HEK293 (cell line): ENCODE measurements at regions not wholly inside any gene's neighbourhood (a gene's known extent, or its start where the extent isn't known, plus 50 kb on each side); places are given as distances from the start of the nearest gene placed in this dataset.

Source experiments
- KLF10 ChIP-seq: fragments of 450-650 bp; IDR thresholded peaks from 2 replicates; pipeline ENCODE4 v1.5.1; 2018; ENCODE audit warnings: missing biosample characterization, mild to moderate bottlenecking, missing genetic modification characterization
- MEIS1 ChIP-seq: sonication (generic); formaldehyde crosslinking; IDR thresholded peaks from 2 replicates; pipeline ENCODE4 v1.8.1; 2022; ENCODE audit warnings: missing genetic modification reagents, mild to moderate bottlenecking, borderline replicate concordance
- SP2 ChIP-seq: fragments of 450-650 bp; formaldehyde crosslinking; IDR thresholded peaks from 2 replicates; pipeline ENCODE4 v1.5.1; 2016; ENCODE audit warnings: missing biosample characterization, missing genetic modification characterization
- TRIM28 ChIP-seq: IDR thresholded peaks from 2 replicates; pipeline ENCODE4 v1.6.1; 2011; ENCODE audit warnings: low read length, control low read depth, borderline replicate concordance
- ZNF114 ChIP-seq: fragments of 450-650 bp; formaldehyde crosslinking; IDR thresholded peaks from 2 replicates; pipeline ENCODE4 v1.5.0; 2017; ENCODE audit warnings: missing biosample characterization, missing genetic modification characterization
- ZNF2 ChIP-seq: fragments of 450-650 bp; formaldehyde crosslinking; IDR thresholded peaks from 2 replicates; pipeline ENCODE4 v1.5.1; 2016; ENCODE audit warnings: missing biosample characterization, missing genetic modification characterization
- ZNF202 ChIP-seq: fragments of 450-650 bp; formaldehyde crosslinking; IDR thresholded peaks from 2 replicates; pipeline ENCODE4 v1.5.1; 2016; ENCODE audit warnings: missing biosample characterization, missing genetic modification characterization, borderline replicate concordance
- ZXDB ChIP-seq: fragments of 450-650 bp; formaldehyde crosslinking; IDR thresholded peaks from 2 replicates; pipeline ENCODE4 v1.5.1; 2016; ENCODE audit warnings: missing biosample characterization, missing genetic modification characterization
- TF ChIP-seq, protein P1 (sequence below): fragments of 450-650 bp; formaldehyde crosslinking; IDR thresholded peaks from 2 replicates; pipeline ENCODE4 v1.5.1; 2016; ENCODE audit warnings: missing biosample characterization, missing genetic modification characterization
- TF ChIP-seq, protein P2 (sequence below): fragments of 450-650 bp; formaldehyde crosslinking; IDR thresholded peaks from 2 replicates; pipeline ENCODE4 v1.5.1; 2016; ENCODE audit warnings: missing biosample characterization, missing genetic modification characterization
- TF ChIP-seq, protein P3 (sequence below): fragments of 450-650 bp; formaldehyde crosslinking; optimal IDR thresholded peaks from 2 replicates; pipeline ENCODE3; 2016; ENCODE audit warnings: missing biosample characterization, mild to moderate bottlenecking, missing genetic modification characterization
- TF ChIP-seq, protein P4 (sequence below): fragments of 450-650 bp; IDR thresholded peaks from 2 replicates; pipeline ENCODE4 v1.5.1; 2018; ENCODE audit warnings: missing biosample characterization, mild to moderate bottlenecking, missing genetic modification characterization
- TF ChIP-seq, protein P5 (sequence below): fragments of 450-650 bp; formaldehyde crosslinking; IDR thresholded peaks from 2 replicates; pipeline ENCODE4 v1.5.1; 2016; ENCODE audit warnings: missing biosample characterization, missing genetic modification characterization
- TF ChIP-seq, protein P6 (sequence below): fragments of 450-650 bp; formaldehyde crosslinking; IDR thresholded peaks from 2 replicates; pipeline ENCODE4 v1.5.1; 2017; ENCODE audit warnings: missing biosample characterization, missing genetic modification characterization

DNA sequence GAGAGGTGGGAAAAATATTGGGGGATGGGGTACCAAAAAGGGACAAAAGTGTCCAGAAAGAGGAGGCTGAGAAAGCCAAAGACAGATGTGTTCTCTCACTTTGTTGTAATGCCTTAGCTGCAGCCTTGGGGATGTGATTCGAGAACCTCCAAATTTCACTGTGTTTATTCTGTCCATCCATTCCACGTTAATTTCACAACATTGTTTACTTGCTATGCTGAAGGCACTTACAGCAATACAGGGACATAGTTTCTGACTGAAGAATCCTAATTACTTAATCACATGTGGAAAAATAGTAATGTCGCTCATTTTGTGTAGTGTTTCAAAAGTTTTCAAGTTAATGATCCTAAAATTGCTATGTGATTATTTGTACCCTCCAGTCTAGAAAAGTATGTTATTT lies 146.2 kb upstream of the SLC38A2 start:
- TF ChIP-seq, protein P1, sequence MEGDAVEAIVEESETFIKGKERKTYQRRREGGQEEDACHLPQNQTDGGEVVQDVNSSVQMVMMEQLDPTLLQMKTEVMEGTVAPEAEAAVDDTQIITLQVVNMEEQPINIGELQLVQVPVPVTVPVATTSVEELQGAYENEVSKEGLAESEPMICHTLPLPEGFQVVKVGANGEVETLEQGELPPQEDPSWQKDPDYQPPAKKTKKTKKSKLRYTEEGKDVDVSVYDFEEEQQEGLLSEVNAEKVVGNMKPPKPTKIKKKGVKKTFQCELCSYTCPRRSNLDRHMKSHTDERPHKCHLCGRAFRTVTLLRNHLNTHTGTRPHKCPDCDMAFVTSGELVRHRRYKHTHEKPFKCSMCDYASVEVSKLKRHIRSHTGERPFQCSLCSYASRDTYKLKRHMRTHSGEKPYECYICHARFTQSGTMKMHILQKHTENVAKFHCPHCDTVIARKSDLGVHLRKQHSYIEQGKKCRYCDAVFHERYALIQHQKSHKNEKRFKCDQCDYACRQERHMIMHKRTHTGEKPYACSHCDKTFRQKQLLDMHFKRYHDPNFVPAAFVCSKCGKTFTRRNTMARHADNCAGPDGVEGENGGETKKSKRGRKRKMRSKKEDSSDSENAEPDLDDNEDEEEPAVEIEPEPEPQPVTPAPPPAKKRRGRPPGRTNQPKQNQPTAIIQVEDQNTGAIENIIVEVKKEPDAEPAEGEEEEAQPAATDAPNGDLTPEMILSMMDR (tag by site-specific recombination), result no peak
- TF ChIP-seq KLF10 (tag by site-specific recombination) (no peak), ZNF114 (tag by site-specific recombination) (no peak), SP2 (tag by site-specific recombination) (no peak), TRIM28 (no peak), ZNF2 (tag by site-specific recombination) (no peak), ZXDB (tag by site-specific recombination) (no peak), MEIS1 (CRISPR knock-in tag) (no peak), ZNF202 (tag by site-specific recombination) (no peak)
- TF ChIP-seq, protein P2, sequence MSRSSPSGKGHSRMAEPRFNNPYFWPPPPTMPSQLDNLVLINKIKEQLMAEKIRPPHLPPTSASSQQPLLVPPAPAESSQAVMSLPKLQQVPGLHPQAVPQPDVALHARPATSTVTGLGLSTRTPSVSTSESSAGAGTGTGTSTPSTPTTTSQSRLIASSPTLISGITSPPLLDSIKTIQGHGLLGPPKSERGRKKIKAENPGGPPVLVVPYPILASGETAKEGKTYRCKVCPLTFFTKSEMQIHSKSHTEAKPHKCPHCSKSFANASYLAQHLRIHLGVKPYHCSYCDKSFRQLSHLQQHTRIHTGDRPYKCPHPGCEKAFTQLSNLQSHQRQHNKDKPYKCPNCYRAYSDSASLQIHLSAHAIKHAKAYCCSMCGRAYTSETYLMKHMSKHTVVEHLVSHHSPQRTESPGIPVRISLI (tag by site-specific recombination), result no peak
- TF ChIP-seq, protein P3, sequence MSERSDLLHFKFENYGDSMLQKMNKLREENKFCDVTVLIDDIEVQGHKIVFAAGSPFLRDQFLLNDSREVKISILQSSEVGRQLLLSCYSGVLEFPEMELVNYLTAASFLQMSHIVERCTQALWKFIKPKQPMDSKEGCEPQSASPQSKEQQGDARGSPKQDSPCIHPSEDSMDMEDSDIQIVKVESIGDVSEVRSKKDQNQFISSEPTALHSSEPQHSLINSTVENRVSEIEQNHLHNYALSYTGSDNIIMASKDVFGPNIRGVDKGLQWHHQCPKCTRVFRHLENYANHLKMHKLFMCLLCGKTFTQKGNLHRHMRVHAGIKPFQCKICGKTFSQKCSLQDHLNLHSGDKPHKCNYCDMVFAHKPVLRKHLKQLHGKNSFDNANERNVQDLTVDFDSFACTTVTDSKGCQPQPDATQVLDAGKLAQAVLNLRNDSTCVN (tag by site-specific recombination), result no peak
- TF ChIP-seq, protein P4, sequence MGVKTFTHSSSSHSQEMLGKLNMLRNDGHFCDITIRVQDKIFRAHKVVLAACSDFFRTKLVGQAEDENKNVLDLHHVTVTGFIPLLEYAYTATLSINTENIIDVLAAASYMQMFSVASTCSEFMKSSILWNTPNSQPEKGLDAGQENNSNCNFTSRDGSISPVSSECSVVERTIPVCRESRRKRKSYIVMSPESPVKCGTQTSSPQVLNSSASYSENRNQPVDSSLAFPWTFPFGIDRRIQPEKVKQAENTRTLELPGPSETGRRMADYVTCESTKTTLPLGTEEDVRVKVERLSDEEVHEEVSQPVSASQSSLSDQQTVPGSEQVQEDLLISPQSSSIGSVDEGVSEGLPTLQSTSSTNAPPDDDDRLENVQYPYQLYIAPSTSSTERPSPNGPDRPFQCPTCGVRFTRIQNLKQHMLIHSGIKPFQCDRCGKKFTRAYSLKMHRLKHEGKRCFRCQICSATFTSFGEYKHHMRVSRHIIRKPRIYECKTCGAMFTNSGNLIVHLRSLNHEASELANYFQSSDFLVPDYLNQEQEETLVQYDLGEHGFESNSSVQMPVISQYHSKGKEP (tag by site-specific recombination), result no peak
- TF ChIP-seq, protein P5, sequence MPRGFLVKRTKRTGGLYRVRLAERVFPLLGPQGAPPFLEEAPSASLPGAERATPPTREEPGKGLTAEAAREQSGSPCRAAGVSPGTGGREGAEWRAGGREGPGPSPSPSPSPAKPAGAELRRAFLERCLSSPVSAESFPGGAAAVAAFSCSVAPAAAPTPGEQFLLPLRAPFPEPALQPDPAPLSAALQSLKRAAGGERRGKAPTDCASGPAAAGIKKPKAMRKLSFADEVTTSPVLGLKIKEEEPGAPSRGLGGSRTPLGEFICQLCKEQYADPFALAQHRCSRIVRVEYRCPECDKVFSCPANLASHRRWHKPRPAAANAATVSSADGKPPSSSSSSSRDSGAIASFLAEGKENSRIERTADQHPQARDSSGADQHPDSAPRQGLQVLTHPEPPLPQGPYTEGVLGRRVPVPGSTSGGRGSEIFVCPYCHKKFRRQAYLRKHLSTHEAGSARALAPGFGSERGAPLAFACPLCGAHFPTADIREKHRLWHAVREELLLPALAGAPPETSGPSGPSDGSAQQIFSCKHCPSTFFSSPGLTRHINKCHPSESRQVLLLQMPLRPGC, result no peak
- TF ChIP-seq, protein P6, sequence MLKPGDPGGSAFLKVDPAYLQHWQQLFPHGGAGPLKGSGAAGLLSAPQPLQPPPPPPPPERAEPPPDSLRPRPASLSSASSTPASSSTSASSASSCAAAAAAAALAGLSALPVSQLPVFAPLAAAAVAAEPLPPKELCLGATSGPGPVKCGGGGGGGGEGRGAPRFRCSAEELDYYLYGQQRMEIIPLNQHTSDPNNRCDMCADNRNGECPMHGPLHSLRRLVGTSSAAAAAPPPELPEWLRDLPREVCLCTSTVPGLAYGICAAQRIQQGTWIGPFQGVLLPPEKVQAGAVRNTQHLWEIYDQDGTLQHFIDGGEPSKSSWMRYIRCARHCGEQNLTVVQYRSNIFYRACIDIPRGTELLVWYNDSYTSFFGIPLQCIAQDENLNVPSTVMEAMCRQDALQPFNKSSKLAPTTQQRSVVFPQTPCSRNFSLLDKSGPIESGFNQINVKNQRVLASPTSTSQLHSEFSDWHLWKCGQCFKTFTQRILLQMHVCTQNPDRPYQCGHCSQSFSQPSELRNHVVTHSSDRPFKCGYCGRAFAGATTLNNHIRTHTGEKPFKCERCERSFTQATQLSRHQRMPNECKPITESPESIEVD (tag by site-specific recombination), result no peak
